CD14-positive monocyte (primary cell): ENCODE measurements at regions not wholly inside any gene's neighbourhood (a gene's known extent, or its start where the extent isn't known, plus 50 kb on each side); places are given as distances from the start of the nearest gene placed in this dataset.

Experiments
- DNase-seq, 3 donors: peaks; one replicate each; pipeline ENCODE4 v3.0.0-alpha.2; 2011 to 2022
- H2AFZ ChIP-seq: 2 replicates; pipeline ENCODE4 v1.6.0; 2012; ENCODE audit warnings: mild to moderate bottlenecking, low read depth, low read length, inconsistent platforms; ENCODE audit not compliant: insufficient read depth, poor library complexity, severe bottlenecking
- H3K27ac ChIP-seq, 2 donors: 1 replicate in 1 of 2; 2 replicates in 1 of 2; pipeline ENCODE4 v1.5.1; 2012 to 2013; ENCODE audit warnings: low read length in 2 of 2, control low read depth in 1 of 2, inconsistent platforms in 1 of 2, low read depth in 1 of 2, mild to moderate bottlenecking in 1 of 2
- H3K27me3 ChIP-seq, 2 donors: one replicate each; pipeline versions ENCODE4 v1.6.0 to v1.6.1; 2011 to 2013; ENCODE audit warnings: low read length in 2 of 2; ENCODE audit not compliant: control insufficient read depth in 2 of 2, insufficient read depth in 2 of 2
- H3K36me3 ChIP-seq, 2 donors: replicated peaks in 1 of 2; 1 replicate in 1 of 2; 2 replicates in 1 of 2; pipeline versions ENCODE4 v1.5.1 to v1.6.1; 2012 to 2013; ENCODE audit warnings: low read length in 2 of 2, control low read depth in 1 of 2, inconsistent platforms in 1 of 2, mild to moderate bottlenecking in 1 of 2; ENCODE audit not compliant: insufficient read depth in 2 of 2, control insufficient read depth in 1 of 2
- H3K4me1 ChIP-seq, 2 donors: 1 replicate in 1 of 2; 2 replicates in 1 of 2; pipeline versions ENCODE4 v1.5.1 to v1.6.1; 2012 to 2013; ENCODE audit warnings: low read length in 2 of 2, control low read depth in 1 of 2, inconsistent platforms in 1 of 2, mild to moderate bottlenecking in 1 of 2, moderate library complexity in 1 of 2; ENCODE audit not compliant: insufficient read depth in 2 of 2, control insufficient read depth in 1 of 2
- H3K4me2 ChIP-seq: replicated peaks from 2 replicates; pipeline ENCODE3; 2012; ENCODE audit warnings: low read length, moderate library complexity, mild to moderate bottlenecking; ENCODE audit not compliant: poor library complexity, severe bottlenecking; ENCODE audit errors: extremely low read depth
- H3K4me3 ChIP-seq, 3 experiments: fragments of 200-600 bp in 1 of 3; sonication (generic) in 1 of 3; replicated peaks in 1 of 3; 1 replicate in 2 of 3; 2 replicates in 1 of 3; pipeline ENCODE4 v1.5.1; 2011 to 2013; ENCODE audit warnings: low read length in 3 of 3, mild to moderate bottlenecking in 3 of 3, control low read depth in 2 of 3, low read depth in 2 of 3, inconsistent platforms in 1 of 3, moderate library complexity in 1 of 3
- H3K79me2 ChIP-seq: 2 replicates; pipeline ENCODE4 v1.6.0; 2012; ENCODE audit warnings: mild to moderate bottlenecking, control low read depth, inconsistent platforms, low read length, moderate library complexity; ENCODE audit not compliant: insufficient read depth
- H3K9ac ChIP-seq: 2 replicates; pipeline ENCODE4 v1.6.0; 2017; ENCODE audit warnings: low read length, mild to moderate bottlenecking; ENCODE audit not compliant: insufficient read depth, poor library complexity, severe bottlenecking
- H3K9me3 ChIP-seq, 2 donors: replicated peaks in 1 of 2; 1 replicate in 1 of 2; 2 replicates in 1 of 2; pipeline versions ENCODE4 v1.5.1 to v1.6.1; 2012 to 2013; ENCODE audit warnings: low read length in 2 of 2, control low read depth in 1 of 2; ENCODE audit not compliant: control insufficient read depth in 1 of 2, insufficient read depth in 1 of 2
- H4K20me1 ChIP-seq: 2 replicates; pipeline ENCODE4 v1.6.0; 2012; ENCODE audit warnings: mild to moderate bottlenecking, low read length, control low read depth, moderate library complexity; ENCODE audit not compliant: insufficient read depth
- H3K27ac Mint-ChIP-seq, 7 donors: one replicate each; pipeline ENCODE4 v1.8.0; 2020; ENCODE audit warnings: mild to moderate bottlenecking in 7 of 7, mixed read lengths in 7 of 7, moderate library complexity in 6 of 7, inconsistent platforms in 2 of 7
- H3K27me3 Mint-ChIP-seq, 3 donors: one replicate each; pipeline ENCODE4 v1.8.0; 2021 to 2022; ENCODE audit warnings: low read depth in 3 of 3, mild to moderate bottlenecking in 3 of 3, mixed read lengths in 3 of 3, moderate library complexity in 3 of 3, inconsistent platforms in 1 of 3
- H3K36me3 Mint-ChIP-seq, 2 donors: one replicate each; pipeline ENCODE4 v1.8.0; 2020; ENCODE audit warnings: mixed read lengths in 2 of 2, inconsistent platforms in 1 of 2, mild to moderate bottlenecking in 1 of 2
- H3K4me1 Mint-ChIP-seq: one replicate; pipeline ENCODE4 v1.8.0; 2020; ENCODE audit warnings: mild to moderate bottlenecking, mixed read lengths
- H3K4me3 Mint-ChIP-seq, 2 donors: one replicate each; pipeline ENCODE4 v1.8.0; 2020; ENCODE audit warnings: mild to moderate bottlenecking in 2 of 2, mixed read lengths in 2 of 2, moderate library complexity in 1 of 2
- H3K9me3 Mint-ChIP-seq, 7 donors: one replicate each; pipeline ENCODE4 v1.8.0; 2020 to 2022; ENCODE audit warnings: mixed read lengths in 7 of 7, mild to moderate bottlenecking in 6 of 7, moderate library complexity in 6 of 7, inconsistent platforms in 2 of 7
- WGBS: methylation state at CpG from one replicate; pipeline ENCODE4 v1.1.5; 2013; ENCODE audit warnings: missing lambda C conversion rate; ENCODE audit not compliant: insufficient coverage; 5-methylcytosine and 5-hydroxymethylcytosine counted together
- intact Hi-C, 2 donors: fragments of 100-400 bp; cut with micrococcal nuclease; formaldehyde crosslinking; loops; one replicate each; pipeline versions ENCODE4 v1.15.0 to v1.15.1; 2023
- TF ChIP-seq, protein P1 (sequence below): fragments of 200-600 bp; IDR thresholded peaks from one replicate; pipeline ENCODE4 v1.8.0; 2022; ENCODE audit warnings: antibody characterized with exemption, mild to moderate bottlenecking

GRCh38 chr5:117249086-117249815 lies 674.6 kb upstream of the SEMA6A start:
- no peak overlapping the region for H2AFZ ChIP-seq
- no peaks in the 10 kb centered on the region for H3K9me3 ChIP-seq
- H3K36me3 ChIP-seq = no peaks in the 10 kb centered on the region
- intact Hi-C loops = no loop called here
- Mint-ChIP-seq H3K27me3 (peaks cover 0 to 2% (median 0%) of the 10 kb centered on the region in 3 donors), H3K4me3 (no peak overlapping the region), H3K36me3 (no peaks in the 10 kb centered on the region), H3K27ac (no peak overlapping the region), H3K4me1 (no peaks in the 10 kb centered on the region), H3K9me3 (peaks cover 0 to 3% (median 0%) of the 10 kb centered on the region in 7 donors)
- no peak overlapping the region for H3K4me3 ChIP-seq
- H3K4me1 ChIP-seq = no peaks in the 10 kb centered on the region
- H3K9ac ChIP-seq = no peak overlapping the region
- H3K27ac ChIP-seq = no peak overlapping the region
- H4K20me1 ChIP-seq = no peaks in the 10 kb centered on the region
- H3K27me3 ChIP-seq = no peaks in the 10 kb centered on the region
- H3K79me2 ChIP-seq = no peaks in the 10 kb centered on the region
- no peak overlapping the region for H3K4me2 ChIP-seq
- TF ChIP-seq, protein P1, sequence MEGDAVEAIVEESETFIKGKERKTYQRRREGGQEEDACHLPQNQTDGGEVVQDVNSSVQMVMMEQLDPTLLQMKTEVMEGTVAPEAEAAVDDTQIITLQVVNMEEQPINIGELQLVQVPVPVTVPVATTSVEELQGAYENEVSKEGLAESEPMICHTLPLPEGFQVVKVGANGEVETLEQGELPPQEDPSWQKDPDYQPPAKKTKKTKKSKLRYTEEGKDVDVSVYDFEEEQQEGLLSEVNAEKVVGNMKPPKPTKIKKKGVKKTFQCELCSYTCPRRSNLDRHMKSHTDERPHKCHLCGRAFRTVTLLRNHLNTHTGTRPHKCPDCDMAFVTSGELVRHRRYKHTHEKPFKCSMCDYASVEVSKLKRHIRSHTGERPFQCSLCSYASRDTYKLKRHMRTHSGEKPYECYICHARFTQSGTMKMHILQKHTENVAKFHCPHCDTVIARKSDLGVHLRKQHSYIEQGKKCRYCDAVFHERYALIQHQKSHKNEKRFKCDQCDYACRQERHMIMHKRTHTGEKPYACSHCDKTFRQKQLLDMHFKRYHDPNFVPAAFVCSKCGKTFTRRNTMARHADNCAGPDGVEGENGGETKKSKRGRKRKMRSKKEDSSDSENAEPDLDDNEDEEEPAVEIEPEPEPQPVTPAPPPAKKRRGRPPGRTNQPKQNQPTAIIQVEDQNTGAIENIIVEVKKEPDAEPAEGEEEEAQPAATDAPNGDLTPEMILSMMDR = no peak
- DNase-seq = no peak
- no CpG with 5 or more reads among the region's 5 CpGs for WGBS

DNA sequence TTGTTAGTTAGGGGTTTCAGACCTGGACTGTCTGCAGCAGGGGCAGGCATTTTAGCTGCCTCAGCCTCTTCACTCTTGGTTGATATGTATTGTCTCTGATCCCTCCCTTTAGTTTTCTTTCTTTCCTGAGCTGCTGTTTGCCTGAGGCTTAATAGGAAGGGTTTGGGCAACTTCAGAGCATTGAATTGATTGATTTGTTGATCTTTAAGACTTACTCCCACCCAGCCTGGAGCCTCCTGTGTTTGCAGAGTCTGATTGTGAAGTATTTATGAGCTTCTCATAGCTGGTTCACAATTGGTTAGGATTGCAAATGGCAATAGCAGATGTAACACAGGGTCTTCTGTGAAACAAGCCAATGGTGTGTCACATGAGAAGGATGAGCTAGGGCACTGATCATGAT lies 671.8 kb upstream of the SEMA6A start:
- Histone ChIP-seq H3K4me1 (no peaks in the 10 kb centered on the region), H3K9ac (no peak overlapping the region)

More for the DNA sequence above, 671.8 kb upstream of the SEMA6A start:
- Mint-ChIP-seq H3K4me1 (no peaks in the 10 kb centered on the region), H3K4me3 (no peak overlapping the region), H3K27ac (no peak overlapping the region), H3K27me3 (peaks cover 0 to 2% (median 0%) of the 10 kb centered on the region in 3 donors), H3K9me3 (peaks cover 0 to 8% (median 3%) of the 10 kb centered on the region in 7 donors), H3K36me3 (no peaks in the 10 kb centered on the region)
- peaks cover 4 to 8% of the 10 kb centered on the region in 2 donors for H3K9me3 ChIP-seq
- no peak overlapping the region for H2AFZ ChIP-seq
- no peaks in the 10 kb centered on the region for H3K27me3 ChIP-seq
- intact Hi-C loops = no loop called here
- TF ChIP-seq, protein P1 = no peak
- H3K36me3 ChIP-seq = no peaks in the 10 kb centered on the region
- H3K4me3 ChIP-seq = no peak overlapping the region
- H3K79me2 ChIP-seq = no peaks in the 10 kb centered on the region
- no peak overlapping the region for H3K27ac ChIP-seq
- DNase-seq = no peak
- H3K4me2 ChIP-seq = no peak overlapping the region
- H4K20me1 ChIP-seq = no peaks in the 10 kb centered on the region
